ENCODE measurements at regions not wholly inside any gene's neighbourhood (a gene's known extent, or its start where the extent isn't known, plus 50 kb on each side); places are given as distances from the start of the nearest gene placed in this dataset.

GRCh38 chr4:129602447-129602846 is 506.5 kb downstream of the C4orf33 start:
- no peak for TF ChIP-seq CTCF (conservative IDR thresholded peaks at IDR 0.05; ENCODE audit: low read depth, low read length)
- TF ChIP-seq POLR2A (IDR thresholded peaks at IDR 0.05; ENCODE audit: low read depth, low read length): no peak

All from IMR-90 (cell line).